Fibroblast of pulmonary artery (primary cell): ENCODE measurements at regions not wholly inside any gene's neighbourhood (a gene's known extent, or its start where the extent isn't known, plus 50 kb on each side); places are given as distances from the start of the nearest gene placed in this dataset.

Source experiments
- DNase-seq: peaks from one replicate; pipeline ENCODE4 v3.0.0-alpha.2; 2010; ENCODE audit warnings: low read depth
- H3K4me3 ChIP-seq: replicated peaks from 2 replicates; pipeline ENCODE4 v1.5.1; 2011; ENCODE audit warnings: low read depth, mild to moderate bottlenecking, control low read depth, low read length, moderate library complexity
- TF ChIP-seq, protein P1 (sequence below): IDR thresholded peaks from 2 replicates; pipeline ENCODE4 v1.5.1; 2011; ENCODE audit warnings: mild to moderate bottlenecking, control low read depth, low read length, inconsistent platforms; ENCODE audit errors: missing control alignments

DNA sequence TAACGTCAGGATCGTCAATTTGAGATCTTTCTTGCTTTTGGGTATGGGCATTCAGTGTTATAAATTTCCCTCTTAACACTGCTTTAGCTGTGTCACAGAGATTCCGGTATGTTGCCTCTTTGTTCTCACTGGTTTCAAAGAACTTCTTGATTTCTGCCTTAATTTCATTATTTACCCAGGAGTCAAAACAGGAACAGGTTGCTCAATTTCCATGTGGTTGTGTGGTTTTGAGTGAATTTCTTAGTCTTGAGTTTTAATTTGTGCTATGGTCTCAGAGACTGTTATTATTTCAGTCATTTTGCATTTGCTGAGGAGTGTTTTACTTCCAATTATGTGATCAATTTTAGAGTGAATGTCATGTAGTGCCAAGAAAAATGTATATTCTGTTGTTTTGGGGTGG, 153.1 kb downstream of the PCDH17 start:
- TF ChIP-seq, protein P1, sequence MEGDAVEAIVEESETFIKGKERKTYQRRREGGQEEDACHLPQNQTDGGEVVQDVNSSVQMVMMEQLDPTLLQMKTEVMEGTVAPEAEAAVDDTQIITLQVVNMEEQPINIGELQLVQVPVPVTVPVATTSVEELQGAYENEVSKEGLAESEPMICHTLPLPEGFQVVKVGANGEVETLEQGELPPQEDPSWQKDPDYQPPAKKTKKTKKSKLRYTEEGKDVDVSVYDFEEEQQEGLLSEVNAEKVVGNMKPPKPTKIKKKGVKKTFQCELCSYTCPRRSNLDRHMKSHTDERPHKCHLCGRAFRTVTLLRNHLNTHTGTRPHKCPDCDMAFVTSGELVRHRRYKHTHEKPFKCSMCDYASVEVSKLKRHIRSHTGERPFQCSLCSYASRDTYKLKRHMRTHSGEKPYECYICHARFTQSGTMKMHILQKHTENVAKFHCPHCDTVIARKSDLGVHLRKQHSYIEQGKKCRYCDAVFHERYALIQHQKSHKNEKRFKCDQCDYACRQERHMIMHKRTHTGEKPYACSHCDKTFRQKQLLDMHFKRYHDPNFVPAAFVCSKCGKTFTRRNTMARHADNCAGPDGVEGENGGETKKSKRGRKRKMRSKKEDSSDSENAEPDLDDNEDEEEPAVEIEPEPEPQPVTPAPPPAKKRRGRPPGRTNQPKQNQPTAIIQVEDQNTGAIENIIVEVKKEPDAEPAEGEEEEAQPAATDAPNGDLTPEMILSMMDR, result no peak
- no peak overlapping the region for H3K4me3 ChIP-seq
- DNase-seq, result no peak

DNA sequence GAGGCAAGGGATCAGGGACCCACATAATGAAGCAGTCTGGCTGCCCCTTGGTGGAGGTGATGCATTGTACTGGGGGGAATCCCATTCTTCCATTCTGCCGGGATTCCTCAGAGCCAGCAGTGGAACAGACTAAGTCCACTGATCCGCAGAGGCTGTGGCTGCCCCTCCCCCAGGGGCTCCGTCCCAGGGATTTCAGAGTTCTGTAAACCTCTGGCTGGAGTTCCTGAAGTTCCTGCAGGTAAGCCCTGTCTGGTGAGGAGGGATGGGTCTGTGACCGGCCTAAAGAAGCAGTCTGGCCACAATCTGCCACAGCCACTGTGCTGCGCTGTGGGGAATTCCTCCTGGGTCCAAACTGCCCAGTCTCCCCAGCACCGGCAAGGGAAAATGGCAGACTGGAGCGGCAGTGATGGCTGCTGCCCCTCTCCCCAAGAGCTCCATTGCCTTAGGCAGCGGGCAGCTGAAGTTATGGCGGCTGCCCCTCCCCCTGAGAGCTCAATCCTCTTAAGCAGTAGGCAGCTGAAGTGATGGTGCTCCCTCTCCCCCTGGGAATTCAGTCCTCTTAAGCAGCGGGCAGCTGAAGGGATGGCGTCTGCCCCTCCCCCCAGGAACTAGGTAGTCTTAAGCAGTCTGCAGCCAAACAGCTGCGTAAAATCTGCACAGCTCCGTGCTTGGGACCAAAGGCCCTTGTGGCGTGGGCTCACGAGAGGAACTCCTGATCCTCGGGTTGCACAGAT, 155.7 kb downstream of the PCDH17 start:
- H3K4me3 ChIP-seq, result no peak overlapping the region
- no peak for DNase-seq
- TF ChIP-seq, protein P1, result no peak

DNA sequence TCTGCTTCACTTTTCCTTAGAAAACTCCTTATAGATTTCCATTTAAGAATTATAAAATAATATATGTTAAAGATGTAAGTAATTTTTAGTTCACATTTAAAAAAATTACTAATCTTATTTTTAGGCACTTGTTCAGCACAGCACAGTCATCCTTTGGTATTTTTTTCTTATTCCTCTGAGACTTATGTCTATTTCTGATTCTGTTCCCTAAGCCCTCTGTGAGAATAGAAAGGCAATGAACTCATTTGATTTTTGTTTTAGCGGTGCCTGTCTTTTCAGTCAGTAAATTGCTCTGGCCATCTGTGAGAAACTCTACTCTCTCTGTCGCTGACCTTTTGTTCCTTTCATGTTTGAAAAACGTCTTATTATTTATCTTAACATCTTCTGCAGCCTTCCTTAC, 168.1 kb downstream of the PCDH17 start:
- TF ChIP-seq, protein P1, result no peak
- H3K4me3 ChIP-seq, result no peak overlapping the region

DNA sequence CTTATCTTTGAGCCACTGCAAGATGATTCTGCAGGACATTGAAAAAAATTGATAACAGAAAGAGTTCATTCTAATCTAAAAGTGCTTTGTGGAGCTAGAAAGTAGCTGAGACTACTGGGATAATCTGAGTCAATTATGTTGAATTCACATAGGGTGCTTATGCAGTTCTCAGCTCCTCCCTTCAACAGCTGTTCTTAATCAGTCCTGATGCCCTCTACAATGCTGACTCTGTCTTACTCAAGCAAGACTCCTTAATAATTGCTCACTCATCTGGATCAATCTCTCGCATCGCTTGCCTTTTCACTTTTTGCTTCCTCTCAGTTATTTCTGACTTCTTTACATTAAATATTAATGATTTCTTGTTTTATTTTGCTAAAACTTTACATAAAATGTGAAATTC, 182.1 kb downstream of the PCDH17 start:
- DNase-seq, result no peak
- TF ChIP-seq, protein P1, result no peak
- no peak overlapping the region for H3K4me3 ChIP-seq

More for the DNA sequence above, 168.1 kb downstream of the PCDH17 start:
- DNase-seq, result no peak

DNA sequence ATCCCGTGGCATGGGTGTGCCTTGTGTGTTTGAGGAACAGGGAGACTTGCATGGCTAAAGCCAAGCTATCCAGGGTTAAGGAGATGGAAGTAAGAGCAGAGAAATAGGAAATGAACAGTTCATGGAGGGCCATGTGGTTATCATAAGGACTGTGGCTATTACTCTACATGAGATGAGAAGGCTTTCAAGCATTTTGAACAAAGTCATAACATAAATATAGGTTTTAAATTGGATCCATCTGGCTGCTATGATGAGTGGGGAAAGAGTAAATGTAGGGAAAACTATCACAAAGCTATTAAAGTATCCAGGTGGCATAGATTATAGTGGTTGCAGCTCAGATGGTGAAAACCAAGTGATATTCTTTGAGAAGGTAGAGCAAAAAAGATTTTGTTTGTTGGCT, 184.1 kb downstream of the PCDH17 start:
- TF ChIP-seq, protein P1, result no peak
- DNase-seq, result no peak
- H3K4me3 ChIP-seq, result no peak overlapping the region

DNA sequence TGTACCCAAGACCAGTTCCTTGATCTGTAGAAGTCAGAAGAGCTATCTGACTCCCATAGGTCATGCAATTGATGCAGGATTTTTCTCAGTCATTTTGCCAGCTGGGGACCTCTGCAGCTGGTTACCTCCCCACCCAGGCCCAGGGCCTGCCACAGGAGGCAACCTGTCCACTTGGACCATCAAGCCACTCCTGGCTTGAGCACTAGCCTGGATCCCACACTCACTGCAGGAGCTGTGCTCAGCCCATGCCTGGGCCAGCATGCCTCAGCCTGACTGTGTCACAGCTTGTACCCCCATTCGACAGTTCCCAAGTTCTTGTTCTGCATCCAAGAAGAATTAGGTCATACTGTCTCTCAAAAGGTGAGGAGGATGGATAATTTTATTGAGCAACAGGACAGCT, 189.4 kb downstream of the PCDH17 start:
- no peak for DNase-seq
- H3K4me3 ChIP-seq, result no peak overlapping the region
- TF ChIP-seq, protein P1, result no peak

DNA sequence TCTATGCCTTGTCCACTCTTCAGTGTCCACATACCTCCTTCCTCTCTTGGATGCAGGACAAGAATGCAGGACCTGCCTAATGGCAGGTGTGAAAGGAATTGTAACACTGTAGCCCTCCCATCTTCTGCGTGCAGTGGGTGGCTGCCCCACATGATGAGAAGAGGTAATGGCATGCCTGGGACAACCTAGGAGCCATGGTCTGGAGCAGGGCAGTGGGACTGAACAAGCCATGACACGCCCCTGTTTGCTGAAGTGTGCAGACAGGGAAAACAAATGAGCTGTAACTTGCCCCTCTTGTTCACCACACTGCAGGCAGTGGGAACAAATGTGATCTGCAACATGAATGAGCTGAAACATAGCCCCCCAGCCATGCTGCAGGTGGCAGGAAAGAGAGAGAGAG, 192.2 kb downstream of the PCDH17 start:
- DNase-seq, result no peak
- TF ChIP-seq, protein P1, result no peak

More for the DNA sequence above, 192.2 kb downstream of the PCDH17 start:
- H3K4me3 ChIP-seq, result no peak overlapping the region
